ENCODE measurements at regions not wholly inside any gene's neighbourhood (a gene's known extent, or its start where the extent isn't known, plus 50 kb on each side); places are given as distances from the start of the nearest gene placed in this dataset.

DNA sequence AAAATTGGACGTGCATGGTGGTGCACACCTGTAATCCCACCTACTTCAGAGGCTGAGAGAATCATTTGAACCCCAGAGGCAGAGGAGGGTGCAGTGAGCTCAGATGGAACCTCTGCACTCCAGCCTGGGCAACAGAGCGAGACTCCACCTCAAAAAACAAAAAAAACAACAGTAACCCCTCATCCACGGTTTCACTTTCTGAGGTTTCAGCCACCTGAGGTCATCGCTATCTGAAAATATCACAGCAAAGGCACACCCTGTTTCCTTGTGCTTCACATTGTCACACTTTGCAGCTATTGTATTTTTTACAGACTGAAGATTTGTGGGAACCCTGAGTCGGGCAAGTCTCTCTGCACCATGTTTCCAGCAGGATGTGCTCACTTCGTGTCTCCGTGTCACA is 54.1 kb upstream of the FOXQ1 start:
- TF ChIP-seq, protein P1, sequence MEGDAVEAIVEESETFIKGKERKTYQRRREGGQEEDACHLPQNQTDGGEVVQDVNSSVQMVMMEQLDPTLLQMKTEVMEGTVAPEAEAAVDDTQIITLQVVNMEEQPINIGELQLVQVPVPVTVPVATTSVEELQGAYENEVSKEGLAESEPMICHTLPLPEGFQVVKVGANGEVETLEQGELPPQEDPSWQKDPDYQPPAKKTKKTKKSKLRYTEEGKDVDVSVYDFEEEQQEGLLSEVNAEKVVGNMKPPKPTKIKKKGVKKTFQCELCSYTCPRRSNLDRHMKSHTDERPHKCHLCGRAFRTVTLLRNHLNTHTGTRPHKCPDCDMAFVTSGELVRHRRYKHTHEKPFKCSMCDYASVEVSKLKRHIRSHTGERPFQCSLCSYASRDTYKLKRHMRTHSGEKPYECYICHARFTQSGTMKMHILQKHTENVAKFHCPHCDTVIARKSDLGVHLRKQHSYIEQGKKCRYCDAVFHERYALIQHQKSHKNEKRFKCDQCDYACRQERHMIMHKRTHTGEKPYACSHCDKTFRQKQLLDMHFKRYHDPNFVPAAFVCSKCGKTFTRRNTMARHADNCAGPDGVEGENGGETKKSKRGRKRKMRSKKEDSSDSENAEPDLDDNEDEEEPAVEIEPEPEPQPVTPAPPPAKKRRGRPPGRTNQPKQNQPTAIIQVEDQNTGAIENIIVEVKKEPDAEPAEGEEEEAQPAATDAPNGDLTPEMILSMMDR (IDR thresholded peaks at IDR 0.05; ENCODE audit: extremely low read depth, insufficient read depth, missing control alignments) = no peak
- DNase-seq (ENCODE audit: low spot score) = no peak
- in situ Hi-C loops (cut with MboI; ENCODE audit: low pct_unique_long_range_greater_than_20kb, low sequenced_read_pairs, unreplicated experiment) = no loop called here

DNA sequence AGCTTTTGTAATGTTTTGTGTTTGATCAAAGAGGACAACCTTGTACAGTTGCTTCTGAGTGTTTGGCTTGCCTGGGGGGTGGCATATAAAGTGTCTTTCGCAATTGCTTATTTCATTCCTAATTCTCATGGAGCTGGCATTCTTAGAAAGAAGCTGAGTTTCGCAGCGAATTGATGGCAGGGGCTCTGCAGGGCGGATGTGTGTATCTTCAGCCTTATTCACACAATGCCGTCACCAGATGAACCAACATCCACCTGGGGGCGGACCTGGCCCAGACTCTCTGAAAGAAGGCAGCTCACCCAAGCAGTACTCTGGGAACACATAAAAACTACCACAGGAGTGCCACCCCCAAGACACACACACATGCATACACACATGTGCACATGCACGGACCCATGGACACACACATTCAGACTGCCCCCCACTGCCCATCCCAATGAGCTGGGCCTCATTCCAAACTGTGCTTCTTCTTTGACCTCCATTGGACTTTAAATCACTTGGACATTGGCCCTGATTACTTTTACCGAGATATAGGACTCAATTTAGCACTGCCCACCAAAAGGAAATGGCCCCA is 55.4 kb upstream of the FOXQ1 start:
- TF ChIP-seq, protein P1 (IDR thresholded peaks at IDR 0.05; ENCODE audit: extremely low read depth, insufficient read depth, missing control alignments) = no peak
- no peak for DNase-seq (ENCODE audit: low spot score)
- in situ Hi-C loops (cut with MboI; ENCODE audit: low pct_unique_long_range_greater_than_20kb, low sequenced_read_pairs, unreplicated experiment) = no loop called here

DNA sequence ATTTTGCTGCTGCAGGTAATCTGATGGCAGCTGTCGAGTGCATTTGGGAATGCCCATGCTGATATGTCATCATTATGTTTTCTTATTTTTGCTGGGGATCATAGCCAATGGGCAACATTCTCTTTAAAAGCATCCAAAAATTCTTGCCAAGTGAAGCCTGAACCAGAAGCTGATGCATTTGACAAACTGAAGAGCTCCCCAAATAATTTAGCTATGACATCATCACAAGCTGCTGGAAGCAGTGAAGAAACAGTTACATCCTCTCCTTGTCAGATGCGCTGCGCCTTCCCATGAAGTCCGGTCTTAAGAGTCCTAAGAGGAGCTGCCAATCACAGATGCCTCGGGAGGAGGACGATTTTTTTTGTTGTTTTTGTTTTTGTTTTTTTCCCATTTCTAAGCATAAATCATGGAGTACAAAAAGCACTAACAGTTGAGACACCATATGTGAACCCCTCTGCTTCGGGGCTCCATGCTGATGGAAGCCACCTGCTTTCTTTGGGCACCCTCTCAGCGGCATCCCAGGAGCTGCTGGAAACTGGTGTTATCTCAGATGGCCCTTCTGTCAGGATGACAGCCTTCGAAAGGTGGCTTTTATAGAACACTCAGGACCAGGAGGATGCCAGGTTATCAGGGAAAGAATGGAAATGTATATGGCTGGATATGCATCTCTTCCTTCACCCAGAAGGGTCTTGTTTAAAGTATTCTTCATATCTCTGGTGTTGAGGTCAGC is 56.1 kb upstream of the FOXQ1 start:
- in situ Hi-C loops (cut with MboI; ENCODE audit: low pct_unique_long_range_greater_than_20kb, low sequenced_read_pairs, unreplicated experiment) = no loop called here
- no peak for DNase-seq (ENCODE audit: low spot score)
- TF ChIP-seq, protein P1 (IDR thresholded peaks at IDR 0.05; ENCODE audit: extremely low read depth, insufficient read depth, missing control alignments) = no peak

DNA sequence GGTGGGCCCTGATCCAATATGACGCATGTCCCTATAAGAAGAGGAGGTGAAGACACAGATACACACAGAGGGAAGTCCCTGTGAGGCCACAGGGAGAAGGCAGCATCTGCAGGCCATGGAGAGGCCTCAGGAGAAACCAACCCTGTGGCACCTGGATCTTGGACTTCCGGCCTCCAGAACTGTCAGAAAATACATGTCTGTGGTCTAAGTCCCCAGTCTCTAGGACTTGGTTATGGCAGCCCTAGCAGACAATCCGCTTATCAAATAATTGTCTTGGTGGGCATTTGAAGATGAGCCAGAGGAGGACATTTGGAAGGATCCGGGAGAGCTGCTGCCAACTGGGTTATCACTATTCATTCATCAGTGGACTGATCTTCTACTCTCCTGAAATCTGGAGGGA is 57.6 kb upstream of the FOXQ1 start:
- in situ Hi-C loops (cut with MboI; ENCODE audit: low pct_unique_long_range_greater_than_20kb, low sequenced_read_pairs, unreplicated experiment) = no loop called here
- TF ChIP-seq, protein P1 (IDR thresholded peaks at IDR 0.05; ENCODE audit: extremely low read depth, insufficient read depth, missing control alignments) = no peak
- no peak for DNase-seq (ENCODE audit: low spot score)

DNA sequence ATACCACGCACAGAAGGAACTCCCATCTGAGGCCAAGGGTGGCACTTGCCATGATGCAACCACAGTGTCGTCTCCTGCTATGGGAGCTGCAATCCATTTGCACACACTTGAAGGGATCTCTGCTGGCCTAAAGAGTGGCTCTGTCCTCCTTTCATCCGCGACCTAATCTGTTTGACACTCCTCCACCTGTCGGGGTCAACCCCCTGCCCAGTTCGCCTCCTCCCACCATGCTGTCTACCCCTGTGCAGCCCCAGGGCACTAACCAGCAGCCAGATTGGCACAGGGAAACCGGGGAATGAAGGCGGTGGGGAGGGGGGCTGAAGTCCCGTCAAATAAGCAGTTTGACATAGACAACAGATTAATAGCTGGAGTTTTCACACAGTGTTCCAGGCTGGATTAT is 58.1 kb upstream of the FOXQ1 start:
- no peak for DNase-seq (ENCODE audit: low spot score)
- in situ Hi-C loops (cut with MboI; ENCODE audit: low pct_unique_long_range_greater_than_20kb, low sequenced_read_pairs, unreplicated experiment) = no loop called here
- TF ChIP-seq, protein P1 (IDR thresholded peaks at IDR 0.05; ENCODE audit: extremely low read depth, insufficient read depth, missing control alignments) = no peak

DNA sequence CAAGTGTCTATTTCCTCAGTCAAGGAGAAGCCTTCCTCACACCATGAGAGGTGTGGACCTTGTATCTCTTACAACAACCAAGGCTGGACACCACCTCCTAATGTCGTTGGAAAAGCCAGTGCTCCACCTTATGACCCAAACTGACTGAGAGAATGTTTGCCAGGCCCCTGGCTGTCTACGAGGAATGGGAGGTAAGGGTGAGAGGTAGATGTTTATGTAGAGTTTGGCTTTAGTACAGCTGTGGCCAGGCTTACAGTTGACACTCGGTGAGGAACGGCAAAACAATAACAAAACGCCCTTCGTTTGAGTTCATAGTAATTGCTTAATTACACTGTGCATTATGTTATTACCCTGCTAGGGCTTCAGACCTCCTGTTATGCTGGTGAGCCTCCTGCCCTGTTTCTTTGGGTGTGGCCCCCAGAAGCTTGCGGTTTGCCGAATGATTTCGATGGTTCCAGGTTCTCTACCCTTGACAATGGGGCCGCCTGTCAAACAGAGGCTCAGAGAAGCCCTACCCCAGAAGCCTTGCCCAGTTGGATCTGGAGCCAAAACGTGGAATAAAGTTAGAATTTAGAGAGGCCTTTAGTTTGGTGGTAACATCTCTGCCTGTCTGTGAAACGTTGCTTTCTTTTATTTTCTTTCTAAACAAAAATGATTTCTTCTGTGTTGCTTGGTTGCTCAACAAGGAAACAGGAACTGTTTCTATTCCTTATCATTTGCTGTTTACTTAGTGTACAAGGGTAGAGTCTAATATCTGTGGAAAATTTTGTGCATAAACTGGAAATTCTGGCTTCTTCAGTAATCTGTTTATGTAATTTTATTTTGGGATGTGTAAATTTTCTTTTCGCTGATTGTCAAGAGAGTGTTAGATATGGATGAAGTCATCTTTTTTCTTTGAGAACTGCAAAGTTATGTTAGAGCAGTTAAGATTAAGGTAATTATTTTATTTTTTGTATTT is 60.4 kb upstream of the FOXQ1 start:
- in situ Hi-C loops (cut with MboI; ENCODE audit: low pct_unique_long_range_greater_than_20kb, low sequenced_read_pairs, unreplicated experiment) = no loop called here
- TF ChIP-seq, protein P1 (IDR thresholded peaks at IDR 0.05; ENCODE audit: extremely low read depth, insufficient read depth, missing control alignments) = no peak
- no peak for DNase-seq (ENCODE audit: low spot score)
